Endothelial cell of umbilical vein (primary cell): ENCODE measurements at regions not wholly inside any gene's neighbourhood (a gene's known extent, or its start where the extent isn't known, plus 50 kb on each side); places are given as distances from the start of the nearest gene placed in this dataset.

Experiments used
- BruUV-seq: library from RNA; stranded (reverse); fragments of 400-500 nt; replicated peaks from 2 replicates; lab custom pipeline; 2021; lab: Mats Ljungman, UMichigan
- CTCF ChIA-PET: fragments of 300-600, 350-600 bp; sonication (Branson Sonifier 250); formaldehyde crosslinking; loops from one replicate; lab custom pipeline; 2021; ENCODE audit warnings: antibody characterized with exemption, inconsistent platforms; lab: Charles Lee
- POLR2A ChIA-PET: fragments of 300-600, 350-600 bp; sonication (Branson Sonifier 250); formaldehyde crosslinking; loops from one replicate; lab custom pipeline; 2021; ENCODE audit warnings: antibody characterized with exemption, inconsistent platforms; lab: Charles Lee
- DNase-seq: peaks from one replicate; pipeline ENCODE4 v3.0.0-alpha.2; 2011; ENCODE audit warnings: low read depth, low spot score
- FAIRE-seq: peaks from 2 replicates; lab custom pipeline; 2011; peaks lifted over from hg19 to GRCh38; lab: Jason Lieb, UNC
- H2AFZ ChIP-seq: 2 replicates; pipeline ENCODE4 v1.6.0; 2012; ENCODE audit warnings: low read depth, low read length, control low read depth, inconsistent platforms
- H3K27ac ChIP-seq: 2 replicates; pipeline ENCODE4 v1.5.1; 2011; ENCODE audit warnings: low read depth, mild to moderate bottlenecking, control low read depth, low read length, moderate library complexity; ENCODE audit not compliant: insufficient read depth
- H3K27me3 ChIP-seq, 2 experiments: 2 replicates each; pipeline versions ENCODE4 v1.6.0 to v1.6.1; 2011; ENCODE audit warnings: low read length in 2 of 2, mixed read lengths in 1 of 2; ENCODE audit not compliant: control insufficient read depth in 2 of 2, insufficient read depth in 2 of 2
- H3K36me3 ChIP-seq, 2 experiments: 2 replicates in 1 of 2; 3 replicates in 1 of 2; pipeline ENCODE4 v1.5.1; 2011; ENCODE audit warnings: low read length in 2 of 2, mild to moderate bottlenecking in 1 of 2, moderate library complexity in 1 of 2; ENCODE audit not compliant: control insufficient read depth in 2 of 2, insufficient read depth in 2 of 2; ENCODE audit errors: extremely low read depth in 1 of 2
- H3K4me1 ChIP-seq: 3 replicates; pipeline ENCODE4 v1.5.1; 2011; ENCODE audit warnings: mild to moderate bottlenecking, low read length; ENCODE audit not compliant: control insufficient read depth, insufficient read depth; ENCODE audit errors: extremely low read depth
- H3K4me2 ChIP-seq: 2 replicates; pipeline ENCODE4 v1.6.1; 2011; ENCODE audit warnings: low read length, control low read depth, mixed read lengths; ENCODE audit not compliant: insufficient read depth
- H3K4me3 ChIP-seq, 3 experiments: fragments of 200-600 bp in 1 of 3; sonication (generic), shearing (Covaris generic) in 1 of 3; replicated peaks in 1 of 3; 2 replicates each; pipeline ENCODE4 v1.5.1; 2011 to 2016; ENCODE audit warnings: control low read depth in 3 of 3, low read length in 3 of 3, mild to moderate bottlenecking in 2 of 3, inconsistent platforms in 1 of 3, low read depth in 1 of 3, moderate library complexity in 1 of 3; ENCODE audit not compliant: insufficient read depth in 1 of 3
- H3K79me2 ChIP-seq: 2 replicates; pipeline ENCODE4 v1.6.0; 2012; ENCODE audit warnings: low read length, inconsistent platforms; ENCODE audit not compliant: control insufficient read depth, insufficient read depth
- H3K9ac ChIP-seq: replicated peaks from 2 replicates; pipeline ENCODE3; 2011; ENCODE audit warnings: low read length, control low read depth; ENCODE audit not compliant: insufficient read depth; ENCODE audit errors: extremely low read depth
- H3K9me1 ChIP-seq: replicated peaks from 3 replicates; pipeline ENCODE4 v1.6.0; 2011; ENCODE audit warnings: mild to moderate bottlenecking, low read length; ENCODE audit not compliant: control insufficient read depth, insufficient read depth; ENCODE audit errors: extremely low read depth
- H3K9me3 ChIP-seq: replicated peaks from 2 replicates; pipeline ENCODE4 v1.5.1; 2012; ENCODE audit warnings: low read length, inconsistent platforms; ENCODE audit not compliant: control insufficient read depth, insufficient read depth
- H4K20me1 ChIP-seq: replicated peaks from 2 replicates; pipeline ENCODE3; 2011; ENCODE audit warnings: mild to moderate bottlenecking, low read length; ENCODE audit not compliant: control insufficient read depth, insufficient read depth; ENCODE audit errors: extremely low read depth
- CTCF ChIP-seq, 2 donors: IDR thresholded peaks; 1 replicate in 1 of 2; 2 replicates in 1 of 2; pipeline ENCODE4 v1.5.1; 2011; ENCODE audit warnings: low read length in 2 of 2, mild to moderate bottlenecking in 2 of 2, moderate library complexity in 2 of 2, control low read depth in 1 of 2, inconsistent platforms in 1 of 2, low read depth in 1 of 2; ENCODE audit not compliant: insufficient read depth in 1 of 2; ENCODE audit errors: extremely low read depth in 1 of 2
- EZH2 ChIP-seq: IDR thresholded peaks from 2 replicates; pipeline ENCODE4 v1.6.1; 2012; ENCODE audit warnings: borderline replicate concordance, low read depth, mild to moderate bottlenecking, moderate library complexity, low read length, inconsistent platforms; ENCODE audit not compliant: severe bottlenecking
- FOS ChIP-seq: IDR thresholded peaks from 2 replicates; pipeline ENCODE4 v1.6.1; 2011; ENCODE audit warnings: mild to moderate bottlenecking, low read length, moderate library complexity, borderline replicate concordance; ENCODE audit not compliant: insufficient read depth
- GATA2 ChIP-seq: IDR thresholded peaks from 2 replicates; pipeline ENCODE4 v1.7.0; 2011; ENCODE audit warnings: low read depth, mild to moderate bottlenecking, moderate library complexity, mixed read lengths, low read length; ENCODE audit not compliant: insufficient read length, insufficient read depth
- JUN ChIP-seq: IDR thresholded peaks from 2 replicates; pipeline ENCODE4 v1.6.1; 2011; ENCODE audit warnings: borderline replicate concordance, low read depth; ENCODE audit not compliant: insufficient read length, insufficient read depth
- MAX ChIP-seq: IDR thresholded peaks from 2 replicates; pipeline ENCODE4 v1.6.1; 2011; ENCODE audit not compliant: insufficient read depth, insufficient read length
- MYC ChIP-seq: IDR thresholded peaks from one replicate; pipeline ENCODE4 v1.6.1; 2011; ENCODE audit warnings: mild to moderate bottlenecking, low read depth, low read length
- POLR2A ChIP-seq: IDR thresholded peaks from 2 replicates; pipeline ENCODE4 v1.6.1; 2012; ENCODE audit warnings: low read depth, mild to moderate bottlenecking, control low read depth, low read length
- POLR2AphosphoS5 ChIP-seq: IDR thresholded peaks from 2 replicates; pipeline ENCODE4 v1.6.1; 2012; ENCODE audit warnings: low read depth, mild to moderate bottlenecking, control low read depth, low read length, moderate library complexity; ENCODE audit not compliant: insufficient read depth
- dilution Hi-C: fragments of 300-500 bp; cut with MboI; formaldehyde crosslinking; loops from one replicate; pipeline ENCODE4 v1.15.0; 2019; ENCODE audit warnings: low sequenced_read_pairs; ENCODE audit not compliant: extremely low pct_ligation_motif_present
- intact Hi-C: fragments of 100-400 bp; cut with micrococcal nuclease; formaldehyde crosslinking; loops from one replicate; pipeline ENCODE4 v1.10.0; 2022

- no TSS peak for BruUV-seq
- no peak for FAIRE-seq
- no peaks in the 10 kb centered on the region for H3K4me1 ChIP-seq
- CTCF ChIA-PET, result no interaction called here
- no peak for DNase-seq
- H3K79me2 ChIP-seq, result no peaks in the 10 kb centered on the region
- H3K9me3 ChIP-seq, result no peaks in the 10 kb centered on the region
- no peaks in the 10 kb centered on the region for H3K36me3 ChIP-seq
- H3K9me1 ChIP-seq, result no peaks in the 10 kb centered on the region
- dilution Hi-C loops (no loop called here), intact Hi-C loops (no loop called here)
- TF ChIP-seq CTCF (IDR thresholded peaks at IDR 0.05; ENCODE audit: extremely low read depth in 1 of 2, insufficient read depth in 1 of 2, low read depth in 1 of 2, low read length in 2 of 2), result no peak
- TF ChIP-seq MYC, result no peak
- TF ChIP-seq GATA2, result no peak
- no peak for TF ChIP-seq EZH2
- no peak for TF ChIP-seq MAX
- TF ChIP-seq POLR2A, result no peak
- TF ChIP-seq POLR2AphosphoS5, result no peak
- TF ChIP-seq JUN, result no peak
- no peak for TF ChIP-seq FOS
- no peak overlapping the region for H3K9ac ChIP-seq
- no peaks in the 10 kb centered on the region for H3K27me3 ChIP-seq
- no peaks in the 10 kb centered on the region for H4K20me1 ChIP-seq
- POLR2A ChIA-PET, result no interaction called here
- H3K4me3 ChIP-seq, result no peak overlapping the region
- H3K4me2 ChIP-seq, result no peak overlapping the region
- H3K27ac ChIP-seq, result no peak overlapping the region
- H2AFZ ChIP-seq, result no peak overlapping the region
Measured at GRCh38 chr1:60742339-60742738, 340.0 kb upstream of the NFIA start.
